SK-N-SH treated with all-trans-retinoic acid at 6 μM for 48 hours (cell line): ENCODE measurements at regions not wholly inside any gene's neighbourhood (a gene's known extent, or its start where the extent isn't known, plus 50 kb on each side); places are given as distances from the start of the nearest gene placed in this dataset.
"Not testable (repeated sequence)": the region's sequence is repeated elsewhere in the genome, so short reads cannot be mapped to it uniquely, and the experiment has no call there.

ENCODE experiments used
- ARNTL ChIP-seq: fragments of 450-650 bp; formaldehyde crosslinking; IDR thresholded peaks from 2 replicates; pipeline ENCODE4 v1.5.0; 2020; ENCODE audit warnings: low read depth, mild to moderate bottlenecking, moderate library complexity, borderline replicate concordance
- CSDC2 ChIP-seq: fragments of 250-450 bp; sonication (Bioruptor Pico); IDR thresholded peaks from 2 replicates; pipeline ENCODE4 v1.5.0; 2020; ENCODE audit warnings: mild to moderate bottlenecking, moderate library complexity
- GLIS3 ChIP-seq: fragments of 250-450 bp; sonication (Bioruptor Pico); IDR thresholded peaks from 2 replicates; pipeline ENCODE4 v1.5.0; 2020; ENCODE audit warnings: mild to moderate bottlenecking, moderate library complexity
- ISL1 ChIP-seq: fragments of 250-450 bp; sonication (Bioruptor Pico); IDR thresholded peaks from 2 replicates; pipeline ENCODE4 v2.1.2; 2022; ENCODE audit warnings: mild to moderate bottlenecking, moderate library complexity
- TCF4 ChIP-seq: fragments of 250-450 bp; sonication (Bioruptor Pico); IDR thresholded peaks from 2 replicates; pipeline ENCODE4 v1.8.0; 2021; ENCODE audit warnings: mild to moderate bottlenecking, moderate library complexity, borderline replicate concordance
- ZFP30 ChIP-seq: fragments of 450-650 bp; formaldehyde crosslinking; IDR thresholded peaks from 2 replicates; pipeline ENCODE4 v1.5.0; 2022; ENCODE audit warnings: mild to moderate bottlenecking, moderate library complexity
- ZNF565 ChIP-seq: fragments of 450-650 bp; formaldehyde crosslinking; conservative IDR thresholded peaks from 2 replicates; pipeline ENCODE4 v1.5.0; 2020; ENCODE audit warnings: low read depth, mild to moderate bottlenecking, moderate library complexity
- TF ChIP-seq, protein P1 (sequence below): fragments of 250-450 bp; sonication (Bioruptor Pico); IDR thresholded peaks from 2 replicates; pipeline ENCODE4 v1.8.0; 2020; ENCODE audit warnings: mild to moderate bottlenecking, moderate library complexity, borderline replicate concordance

DNA sequence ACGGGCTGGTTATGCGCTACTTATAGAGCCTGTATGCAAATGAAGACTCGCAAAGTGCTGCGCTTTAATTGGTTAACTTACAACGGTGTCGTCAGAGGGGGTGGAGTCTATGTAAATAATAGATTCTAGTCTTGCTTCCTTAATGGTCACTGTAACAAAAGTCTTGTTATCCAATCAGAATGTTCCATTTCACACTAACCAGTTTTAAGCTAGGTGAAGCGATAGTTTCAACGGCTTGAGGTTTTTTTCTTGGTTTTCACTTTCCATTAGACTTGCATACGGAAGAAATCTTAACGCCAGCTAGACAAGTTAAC, 66.9 kb downstream of the FAM72B start:
- not testable (repeated sequence) for TF ChIP-seq ARNTL (CRISPR knock-in tag); ZNF565 (CRISPR knock-in tag); ISL1; GLIS3 (CRISPR knock-in tag); CSDC2 (CRISPR knock-in tag); ZFP30 (CRISPR knock-in tag); TCF4 (CRISPR knock-in tag)
- TF ChIP-seq, protein P1, sequence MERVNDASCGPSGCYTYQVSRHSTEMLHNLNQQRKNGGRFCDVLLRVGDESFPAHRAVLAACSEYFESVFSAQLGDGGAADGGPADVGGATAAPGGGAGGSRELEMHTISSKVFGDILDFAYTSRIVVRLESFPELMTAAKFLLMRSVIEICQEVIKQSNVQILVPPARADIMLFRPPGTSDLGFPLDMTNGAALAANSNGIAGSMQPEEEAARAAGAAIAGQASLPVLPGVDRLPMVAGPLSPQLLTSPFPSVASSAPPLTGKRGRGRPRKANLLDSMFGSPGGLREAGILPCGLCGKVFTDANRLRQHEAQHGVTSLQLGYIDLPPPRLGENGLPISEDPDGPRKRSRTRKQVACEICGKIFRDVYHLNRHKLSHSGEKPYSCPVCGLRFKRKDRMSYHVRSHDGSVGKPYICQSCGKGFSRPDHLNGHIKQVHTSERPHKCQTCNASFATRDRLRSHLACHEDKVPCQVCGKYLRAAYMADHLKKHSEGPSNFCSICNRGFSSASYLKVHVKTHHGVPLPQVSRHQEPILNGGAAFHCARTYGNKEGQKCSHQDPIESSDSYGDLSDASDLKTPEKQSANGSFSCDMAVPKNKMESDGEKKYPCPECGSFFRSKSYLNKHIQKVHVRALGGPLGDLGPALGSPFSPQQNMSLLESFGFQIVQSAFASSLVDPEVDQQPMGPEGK (CRISPR knock-in tag) = not testable (repeated sequence)
